ENCODE measurements at regions not wholly inside any gene's neighbourhood (a gene's known extent, or its start where the extent isn't known, plus 50 kb on each side); places are given as distances from the start of the nearest gene placed in this dataset.
"Not testable (repeated sequence)": the region's sequence is repeated elsewhere in the genome, so short reads cannot be mapped to it uniquely, and the experiment has no call there.

DNA sequence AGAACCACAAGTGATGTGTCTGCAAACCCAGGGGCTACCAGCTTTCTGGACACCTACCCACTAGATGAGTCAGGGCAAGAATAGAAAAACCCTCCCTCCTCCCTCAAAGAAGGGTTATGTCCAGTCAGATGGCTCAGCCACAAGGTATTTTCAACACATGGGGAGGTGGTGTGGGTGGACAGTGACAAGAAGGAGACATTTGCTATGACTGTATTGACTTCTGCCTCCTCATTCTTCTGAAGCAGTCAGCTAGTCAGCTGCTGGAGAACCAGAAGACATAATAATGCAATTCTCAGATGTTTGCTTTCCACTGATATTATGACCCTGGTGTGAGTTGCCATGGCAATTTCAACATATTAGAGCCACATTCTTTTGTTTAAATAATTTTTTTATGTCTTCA lies 66.7 kb upstream of the GOLGA8B start:
- DNase-seq, result peak; percentile 8

GRCh38 chr15:34648294-34648631 lies 64.8 kb upstream of the GOLGA8B start:
- no peak for DNase-seq

DNA sequence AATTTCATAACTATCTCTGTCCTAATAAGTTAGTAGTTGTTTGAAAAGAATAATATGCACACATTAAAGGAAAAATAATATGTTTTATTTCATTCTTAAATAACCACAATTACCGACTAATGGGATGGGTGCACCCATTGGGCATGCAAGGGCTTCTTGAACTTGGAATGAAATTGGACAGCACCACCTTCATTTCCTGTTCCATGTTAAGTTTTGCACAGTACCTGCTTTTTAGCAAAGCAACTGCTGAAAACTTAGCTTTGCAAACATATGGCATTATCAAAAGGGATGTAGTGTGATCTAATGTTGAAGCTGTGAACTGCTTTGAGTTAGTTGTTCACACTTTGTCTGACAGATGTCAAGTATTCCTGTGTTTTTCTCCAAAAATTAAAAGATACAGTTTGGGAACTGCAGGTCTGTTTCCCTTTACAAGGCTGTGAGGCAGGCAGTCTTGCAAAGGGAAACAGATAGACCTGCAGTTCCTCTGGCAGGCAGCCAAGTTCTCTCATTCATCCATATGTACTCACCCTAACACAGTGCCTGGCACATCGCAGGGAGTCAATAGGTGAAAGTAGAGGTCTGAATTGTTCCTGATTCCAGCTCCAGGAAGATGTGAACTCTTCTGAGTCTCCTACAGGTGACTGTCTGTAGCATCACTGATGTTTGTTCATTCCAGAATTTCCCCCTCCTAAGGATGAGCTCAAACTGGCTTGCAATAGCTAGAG lies 64.3 kb upstream of the GOLGA8B start:
- DNase-seq, result no peak

GRCh38 chr15:34646918-34647317 lies 63.5 kb upstream of the GOLGA8B start:
- no peak for DNase-seq

GRCh38 chr15:34644851-34645250 lies 61.4 kb upstream of the GOLGA8B start:
- DNase-seq, result no peak

GRCh38 chr15:34644061-34644460 lies 60.6 kb upstream of the GOLGA8B start:
- peak; percentile 20 for DNase-seq

DNA sequence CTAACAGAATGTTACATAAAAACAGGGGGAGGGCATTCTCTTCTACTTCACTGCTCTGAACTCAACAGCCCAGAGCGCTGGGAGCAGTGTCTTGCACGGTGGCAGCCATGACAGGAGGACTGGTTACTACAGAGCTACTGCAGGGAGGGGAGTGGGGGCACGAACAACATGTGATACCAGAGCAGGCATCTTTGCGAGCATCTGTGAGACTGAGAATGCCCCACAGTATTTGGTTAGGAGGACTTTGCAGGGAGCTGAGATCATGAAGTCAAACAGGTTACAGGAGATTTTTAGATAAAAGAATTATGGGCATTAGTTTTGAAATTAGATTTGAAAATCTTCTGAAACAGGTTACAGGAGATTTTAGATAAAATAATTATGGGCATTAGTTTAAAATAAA lies 58.8 kb upstream of the GOLGA8B start:
- DNase-seq, result no peak

- no peak for DNase-seq
Measured at GRCh38 chr15:34640661-34641060, 57.2 kb upstream of the GOLGA8B start.

DNA sequence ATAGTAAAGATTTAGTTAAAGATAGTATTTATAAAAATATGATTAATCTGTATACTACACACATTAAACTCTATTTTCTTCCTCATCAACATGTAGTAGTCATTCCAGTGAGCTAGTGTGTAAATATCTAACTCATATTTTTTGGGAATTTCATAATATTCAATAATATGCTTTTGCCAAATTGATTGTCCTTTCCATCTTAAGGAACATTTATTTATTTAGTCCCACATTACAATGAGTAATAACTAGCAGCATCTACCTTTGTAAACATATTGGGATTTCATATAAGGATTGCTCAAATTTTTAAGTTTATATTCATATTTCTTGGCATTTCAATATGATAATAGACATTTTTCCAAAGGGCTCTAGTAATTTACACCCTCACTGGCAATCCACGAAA lies 53.9 kb upstream of the GOLGA8B start:
- DNase-seq, result no peak

- DNase-seq, result not testable (repeated sequence)
Measured at GRCh38 chr15:34633602-34634001, 50.2 kb upstream of the GOLGA8B start.
